H1 (cell line): ENCODE measurements at regions not wholly inside any gene's neighbourhood (a gene's known extent, or its start where the extent isn't known, plus 50 kb on each side); places are given as distances from the start of the nearest gene placed in this dataset.

ENCODE experiments used
- BCL11A ChIP-seq, 2 experiments: IDR thresholded peaks; one replicate each; pipeline ENCODE4 v1.6.1; 2011; ENCODE audit warnings: low read depth in 2 of 2, low read length in 2 of 2, mild to moderate bottlenecking in 2 of 2
- EP300 ChIP-seq, 2 experiments: IDR thresholded peaks; 1 replicate in 1 of 2; 2 replicates in 1 of 2; pipeline ENCODE4 v1.6.1; 2011 to 2012; ENCODE audit warnings: low read depth in 2 of 2, low read length in 2 of 2, mild to moderate bottlenecking in 2 of 2, borderline replicate concordance in 1 of 2, inconsistent platforms in 1 of 2, moderate library complexity in 1 of 2
- KDM1A ChIP-seq: fragments of 200-600, 300-600 bp; sonication (generic); IDR thresholded peaks from 2 replicates; pipeline ENCODE4 v1.7.1; 2016; ENCODE audit warnings: mild to moderate bottlenecking, low read length, borderline replicate concordance
- POLR2A ChIP-seq, 2 experiments: IDR thresholded peaks; 1 replicate in 1 of 2; 2 replicates in 1 of 2; pipeline ENCODE4 v1.6.1; 2011; ENCODE audit warnings: low read depth in 2 of 2, low read length in 2 of 2, mild to moderate bottlenecking in 2 of 2; ENCODE audit errors: control extremely low read depth in 1 of 2
- POLR2AphosphoS5 ChIP-seq: IDR thresholded peaks from 2 replicates; pipeline ENCODE4 v1.6.1; 2011; ENCODE audit warnings: low read depth, low read length
- SRF ChIP-seq: IDR thresholded peaks from 2 replicates; pipeline ENCODE4 v1.6.1; 2011; ENCODE audit warnings: mild to moderate bottlenecking, low read depth, low read length, moderate library complexity
- ZNF274 ChIP-seq: IDR thresholded peaks from 2 replicates; pipeline ENCODE4 v1.7.0; 2012; ENCODE audit warnings: low read length, borderline replicate concordance; ENCODE audit errors: extremely low read depth
- TF ChIP-seq, protein P1 (sequence below): IDR thresholded peaks from 2 replicates; pipeline ENCODE4 v1.6.1; 2011; ENCODE audit warnings: low read depth, mild to moderate bottlenecking, low read length; ENCODE audit not compliant: insufficient read depth
- TF ChIP-seq, protein P2 (sequence below): IDR thresholded peaks from 2 replicates; pipeline ENCODE4 v1.6.1; 2012; ENCODE audit warnings: inconsistent platforms
- TF ChIP-seq, protein P3 (sequence below), 3 experiments: IDR thresholded peaks; 1 replicate in 2 of 3; 2 replicates in 1 of 3; pipeline versions ENCODE4 v1.5.1 to v1.6.1; 2011; ENCODE audit warnings: low read length in 3 of 3, mild to moderate bottlenecking in 3 of 3, inconsistent platforms in 2 of 3, low read depth in 1 of 3, moderate library complexity in 1 of 3; ENCODE audit not compliant: insufficient read depth in 1 of 3; ENCODE audit errors: control extremely low read depth in 1 of 3
- TF ChIP-seq, protein P4 (sequence below): IDR thresholded peaks from 2 replicates; pipeline ENCODE4 v1.6.1; 2012; ENCODE audit warnings: inconsistent platforms
- TF ChIP-seq, protein P5 (sequence below): IDR thresholded peaks from 2 replicates; pipeline ENCODE4 v1.6.1; 2012; ENCODE audit warnings: low read length, inconsistent platforms

DNA sequence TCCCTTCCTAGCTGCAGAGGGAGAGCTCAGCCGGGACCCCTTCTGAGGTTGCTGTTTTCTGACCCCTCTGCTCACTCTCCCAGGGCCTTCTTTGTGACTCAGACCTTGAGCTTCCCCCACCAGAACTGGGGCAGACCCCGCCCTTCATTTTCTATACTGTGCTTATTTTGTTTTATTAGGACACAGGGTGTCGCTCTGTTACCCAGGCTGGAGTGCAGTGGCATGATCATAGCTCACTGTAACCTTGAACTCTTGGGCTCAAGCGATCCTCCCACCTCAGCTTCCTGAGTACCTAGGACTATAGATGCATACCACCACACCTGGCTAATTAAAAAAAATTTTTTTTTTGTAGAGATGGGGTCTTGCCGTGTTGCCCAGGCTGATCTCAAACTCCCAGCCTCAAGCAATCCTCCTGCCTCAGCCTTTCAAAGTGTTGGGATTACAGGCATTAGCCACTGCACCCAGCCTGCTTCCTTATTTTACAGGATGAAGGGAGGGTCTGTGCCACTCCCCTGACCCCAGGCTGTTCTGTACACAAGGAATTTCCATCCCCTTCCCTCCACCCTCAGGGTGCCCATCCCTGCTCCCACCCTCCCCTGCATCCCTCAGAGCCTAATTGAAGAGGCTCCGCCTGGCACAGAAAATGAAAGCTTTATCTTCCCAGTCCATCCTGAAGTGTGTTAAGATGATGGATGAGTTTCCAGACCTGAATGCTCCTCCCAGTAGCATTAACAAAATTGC is 195.2 kb upstream of the POU3F1 start:
- TF ChIP-seq, protein P1, sequence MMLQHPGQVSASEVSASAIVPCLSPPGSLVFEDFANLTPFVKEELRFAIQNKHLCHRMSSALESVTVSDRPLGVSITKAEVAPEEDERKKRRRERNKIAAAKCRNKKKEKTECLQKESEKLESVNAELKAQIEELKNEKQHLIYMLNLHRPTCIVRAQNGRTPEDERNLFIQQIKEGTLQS = no peak
- no peak for TF ChIP-seq ZNF274
- no peak for TF ChIP-seq EP300 (IDR thresholded peaks at IDR 0.05; ENCODE audit: borderline replicate concordance in 1 of 2, low read depth in 2 of 2, low read length in 2 of 2)
- TF ChIP-seq, protein P2, sequence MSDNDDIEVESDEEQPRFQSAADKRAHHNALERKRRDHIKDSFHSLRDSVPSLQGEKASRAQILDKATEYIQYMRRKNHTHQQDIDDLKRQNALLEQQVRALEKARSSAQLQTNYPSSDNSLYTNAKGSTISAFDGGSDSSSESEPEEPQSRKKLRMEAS = no peak
- TF ChIP-seq, protein P3, sequence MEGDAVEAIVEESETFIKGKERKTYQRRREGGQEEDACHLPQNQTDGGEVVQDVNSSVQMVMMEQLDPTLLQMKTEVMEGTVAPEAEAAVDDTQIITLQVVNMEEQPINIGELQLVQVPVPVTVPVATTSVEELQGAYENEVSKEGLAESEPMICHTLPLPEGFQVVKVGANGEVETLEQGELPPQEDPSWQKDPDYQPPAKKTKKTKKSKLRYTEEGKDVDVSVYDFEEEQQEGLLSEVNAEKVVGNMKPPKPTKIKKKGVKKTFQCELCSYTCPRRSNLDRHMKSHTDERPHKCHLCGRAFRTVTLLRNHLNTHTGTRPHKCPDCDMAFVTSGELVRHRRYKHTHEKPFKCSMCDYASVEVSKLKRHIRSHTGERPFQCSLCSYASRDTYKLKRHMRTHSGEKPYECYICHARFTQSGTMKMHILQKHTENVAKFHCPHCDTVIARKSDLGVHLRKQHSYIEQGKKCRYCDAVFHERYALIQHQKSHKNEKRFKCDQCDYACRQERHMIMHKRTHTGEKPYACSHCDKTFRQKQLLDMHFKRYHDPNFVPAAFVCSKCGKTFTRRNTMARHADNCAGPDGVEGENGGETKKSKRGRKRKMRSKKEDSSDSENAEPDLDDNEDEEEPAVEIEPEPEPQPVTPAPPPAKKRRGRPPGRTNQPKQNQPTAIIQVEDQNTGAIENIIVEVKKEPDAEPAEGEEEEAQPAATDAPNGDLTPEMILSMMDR (IDR thresholded peaks at IDR 0.05; ENCODE audit: control extremely low read depth in 1 of 3, insufficient read depth in 1 of 3, low read depth in 1 of 3, low read length in 3 of 3) = no peak
- TF ChIP-seq POLR2A (IDR thresholded peaks at IDR 0.05; ENCODE audit: control extremely low read depth in 1 of 2, low read depth in 2 of 2, low read length in 2 of 2) = no peak
- TF ChIP-seq, protein P4, sequence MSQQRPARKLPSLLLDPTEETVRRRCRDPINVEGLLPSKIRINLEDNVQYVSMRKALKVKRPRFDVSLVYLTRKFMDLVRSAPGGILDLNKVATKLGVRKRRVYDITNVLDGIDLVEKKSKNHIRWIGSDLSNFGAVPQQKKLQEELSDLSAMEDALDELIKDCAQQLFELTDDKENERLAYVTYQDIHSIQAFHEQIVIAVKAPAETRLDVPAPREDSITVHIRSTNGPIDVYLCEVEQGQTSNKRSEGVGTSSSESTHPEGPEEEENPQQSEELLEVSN = no peak
- TF ChIP-seq, protein P5, sequence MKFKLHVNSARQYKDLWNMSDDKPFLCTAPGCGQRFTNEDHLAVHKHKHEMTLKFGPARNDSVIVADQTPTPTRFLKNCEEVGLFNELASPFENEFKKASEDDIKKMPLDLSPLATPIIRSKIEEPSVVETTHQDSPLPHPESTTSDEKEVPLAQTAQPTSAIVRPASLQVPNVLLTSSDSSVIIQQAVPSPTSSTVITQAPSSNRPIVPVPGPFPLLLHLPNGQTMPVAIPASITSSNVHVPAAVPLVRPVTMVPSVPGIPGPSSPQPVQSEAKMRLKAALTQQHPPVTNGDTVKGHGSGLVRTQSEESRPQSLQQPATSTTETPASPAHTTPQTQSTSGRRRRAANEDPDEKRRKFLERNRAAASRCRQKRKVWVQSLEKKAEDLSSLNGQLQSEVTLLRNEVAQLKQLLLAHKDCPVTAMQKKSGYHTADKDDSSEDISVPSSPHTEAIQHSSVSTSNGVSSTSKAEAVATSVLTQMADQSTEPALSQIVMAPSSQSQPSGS = no peak
- no peak for TF ChIP-seq SRF
- TF ChIP-seq BCL11A (IDR thresholded peaks at IDR 0.05; ENCODE audit: low read depth in 2 of 2, low read length in 2 of 2) = no peak
- no peak for TF ChIP-seq POLR2AphosphoS5
- TF ChIP-seq KDM1A = no peak
